ENCODE measurements at regions not wholly inside any gene's neighbourhood (a gene's known extent, or its start where the extent isn't known, plus 50 kb on each side); places are given as distances from the start of the nearest gene placed in this dataset.

DNA sequence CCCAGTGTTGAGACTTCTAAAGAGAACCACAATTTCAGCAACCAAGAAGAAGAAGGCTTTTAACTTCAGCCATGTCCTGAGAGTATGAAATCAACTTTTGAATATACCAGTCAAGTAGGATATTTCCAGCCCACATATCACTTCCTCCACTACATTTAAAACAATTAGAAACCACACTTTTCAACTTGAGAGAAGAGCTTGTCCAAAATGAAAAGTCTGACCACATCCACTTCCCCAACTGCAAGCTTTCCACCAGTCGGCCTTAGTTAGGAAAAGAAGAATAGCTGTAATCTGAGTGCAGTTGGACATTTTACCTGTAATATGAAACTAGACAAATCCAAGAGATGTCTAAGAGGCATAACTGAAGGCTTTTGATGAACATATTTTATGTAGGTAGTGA lies 101.9 kb upstream of the SLC7A11 start:
- Histone ChIP-seq H4K20me1 (replicated peaks; ENCODE audit: control insufficient read depth, extremely low read depth, insufficient read depth, low read length) (no peaks in the 10 kb centered on the region), H3K9me3 (replicated peaks; ENCODE audit: control insufficient read depth, insufficient read depth, low read length) (no peaks in the 10 kb centered on the region), H3K36me3 (ENCODE audit: control insufficient read depth in 2 of 2, extremely low read depth in 1 of 2, insufficient read depth in 2 of 2, low read length in 2 of 2) (no peaks in the 10 kb centered on the region), H3K27ac (ENCODE audit: insufficient read depth, low read depth, low read length) (no peak overlapping the region), H3K27me3 (ENCODE audit: control insufficient read depth in 2 of 2, insufficient read depth in 2 of 2, low read length in 2 of 2) (no peaks in the 10 kb centered on the region), H3K9ac (replicated peaks; ENCODE audit: extremely low read depth, insufficient read depth, low read length) (no peak overlapping the region), H3K4me2 (ENCODE audit: insufficient read depth, low read length) (no peak overlapping the region), H3K79me2 (ENCODE audit: control insufficient read depth, insufficient read depth, low read length) (no peaks in the 10 kb centered on the region), H2AFZ (ENCODE audit: low read depth, low read length) (no peak overlapping the region), H3K9me1 (replicated peaks; ENCODE audit: control insufficient read depth, extremely low read depth, insufficient read depth, low read length) (no peaks in the 10 kb centered on the region), H3K4me1 (ENCODE audit: control insufficient read depth, extremely low read depth, insufficient read depth, low read length) (peaks cover 12% of the 10 kb centered on the region), H3K4me3 (replicated peaks in 1 of 3; ENCODE audit: insufficient read depth in 1 of 3, low read depth in 1 of 3, low read length in 3 of 3) (no peak overlapping the region)
- TF ChIP-seq GATA2 (IDR thresholded peaks at IDR 0.05; ENCODE audit: insufficient read depth, insufficient read length, low read depth, low read length) (no peak), JUN (IDR thresholded peaks at IDR 0.05; ENCODE audit: borderline replicate concordance, insufficient read depth, insufficient read length, low read depth) (no peak), POLR2AphosphoS5 (IDR thresholded peaks at IDR 0.05; ENCODE audit: insufficient read depth, low read depth, low read length) (no peak), FOS (IDR thresholded peaks at IDR 0.05; ENCODE audit: borderline replicate concordance, insufficient read depth, low read length) (no peak), EZH2 (IDR thresholded peaks at IDR 0.05; ENCODE audit: borderline replicate concordance, low read depth, low read length, severe bottlenecking) (no peak)
- TF ChIP-seq, protein P1, sequence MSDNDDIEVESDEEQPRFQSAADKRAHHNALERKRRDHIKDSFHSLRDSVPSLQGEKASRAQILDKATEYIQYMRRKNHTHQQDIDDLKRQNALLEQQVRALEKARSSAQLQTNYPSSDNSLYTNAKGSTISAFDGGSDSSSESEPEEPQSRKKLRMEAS (IDR thresholded peaks at IDR 0.05; ENCODE audit: insufficient read depth, insufficient read length): no peak
- intact Hi-C loops (cut with micrococcal nuclease) (no loop called here), dilution Hi-C loops (cut with MboI; ENCODE audit: extremely low pct_ligation_motif_present, low sequenced_read_pairs) (no loop called here)
- no TSS peak for BruUV-seq (replicated peaks)
- ChIA-PET CTCF (no interaction called here), POLR2A (interaction anchor here (0.6 kb wide), 1 partner anchor 656 kb away, joined by 7 read pairs; no protein-coding TSS in a partner anchor)
- no peak for DNase-seq (ENCODE audit: low read depth, low spot score)
- no peak for FAIRE-seq

DNA sequence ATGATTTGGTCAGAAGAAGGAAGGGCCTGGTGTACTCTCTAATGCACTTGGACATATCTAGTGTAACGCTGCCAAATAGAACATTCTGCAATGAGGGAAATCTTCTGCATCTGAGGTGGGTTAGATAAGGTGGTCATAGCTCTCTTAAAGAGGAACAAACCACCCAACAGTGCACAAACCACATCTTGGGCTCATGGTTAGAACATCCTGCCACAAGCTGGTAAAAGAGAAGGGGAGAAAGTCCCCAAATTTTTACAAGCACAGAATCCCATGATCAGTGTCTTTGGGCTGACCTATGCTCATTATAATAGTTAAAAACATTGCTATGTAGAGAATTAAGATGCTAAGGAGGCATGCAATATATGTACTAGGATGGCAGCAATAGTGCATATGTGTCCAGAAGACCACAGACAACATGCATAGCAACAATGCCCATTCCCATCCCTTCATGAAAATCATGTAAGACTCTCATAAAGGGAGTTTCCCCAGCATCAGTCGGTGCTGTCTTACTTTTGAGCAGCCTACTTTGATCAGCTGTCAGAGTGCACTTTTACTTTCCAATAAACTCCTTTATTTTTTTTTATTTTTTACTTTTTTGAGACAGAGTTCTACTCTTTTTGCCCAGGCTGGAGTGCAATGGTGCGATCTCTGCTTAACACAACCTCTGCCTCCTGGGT lies 99.7 kb upstream of the SLC7A11 start:
- no peaks in the 10 kb centered on the region for H4K20me1 ChIP-seq (replicated peaks; ENCODE audit: control insufficient read depth, extremely low read depth, insufficient read depth, low read length)
- ChIA-PET POLR2A (no interaction called here), CTCF (no interaction called here)
- H2AFZ ChIP-seq (ENCODE audit: low read depth, low read length): no peak overlapping the region
- no peaks in the 10 kb centered on the region for H3K79me2 ChIP-seq (ENCODE audit: control insufficient read depth, insufficient read depth, low read length)
- H3K4me2 ChIP-seq (ENCODE audit: insufficient read depth, low read length): no peak overlapping the region
- H3K27ac ChIP-seq (ENCODE audit: insufficient read depth, low read depth, low read length): no peak overlapping the region
- no peaks in the 10 kb centered on the region for H3K27me3 ChIP-seq (ENCODE audit: control insufficient read depth in 2 of 2, insufficient read depth in 2 of 2, low read length in 2 of 2)
- intact Hi-C loops (cut with micrococcal nuclease): no loop called here
- BruUV-seq (replicated peaks): no TSS peak
- no peaks in the 10 kb centered on the region for H3K9me1 ChIP-seq (replicated peaks; ENCODE audit: control insufficient read depth, extremely low read depth, insufficient read depth, low read length)
- FAIRE-seq (no peak), DNase-seq (ENCODE audit: low read depth, low spot score) (no peak)
- dilution Hi-C loops (cut with MboI; ENCODE audit: extremely low pct_ligation_motif_present, low sequenced_read_pairs): no loop called here
- no peak for TF ChIP-seq EZH2 (IDR thresholded peaks at IDR 0.05; ENCODE audit: borderline replicate concordance, low read depth, low read length, severe bottlenecking)
- no peak overlapping the region for H3K4me3 ChIP-seq (replicated peaks in 1 of 3; ENCODE audit: insufficient read depth in 1 of 3, low read depth in 1 of 3, low read length in 3 of 3)
- H3K9me3 ChIP-seq (replicated peaks; ENCODE audit: control insufficient read depth, insufficient read depth, low read length): no peaks in the 10 kb centered on the region
- H3K9ac ChIP-seq (replicated peaks; ENCODE audit: extremely low read depth, insufficient read depth, low read length): no peak overlapping the region
- H3K4me1 ChIP-seq (ENCODE audit: control insufficient read depth, extremely low read depth, insufficient read depth, low read length): no peaks in the 10 kb centered on the region
- H3K36me3 ChIP-seq (ENCODE audit: control insufficient read depth in 2 of 2, extremely low read depth in 1 of 2, insufficient read depth in 2 of 2, low read length in 2 of 2): no peaks in the 10 kb centered on the region
